Choroid plexus epithelial cell (primary cell): ENCODE measurements at regions not wholly inside any gene's neighbourhood (a gene's known extent, or its start where the extent isn't known, plus 50 kb on each side); places are given as distances from the start of the nearest gene placed in this dataset.

Experiments
- DNase-seq: peaks from one replicate; pipeline ENCODE4 v3.0.0-alpha.2; 2010; ENCODE audit warnings: low read depth
- H3K4me3 ChIP-seq: 2 replicates; pipeline ENCODE4 v1.5.1; 2011; ENCODE audit warnings: low read depth, mild to moderate bottlenecking, control low read depth, low read length, moderate library complexity
- TF ChIP-seq, protein P1 (sequence below): conservative IDR thresholded peaks from 2 replicates; pipeline ENCODE4 v1.5.1; 2011; ENCODE audit warnings: low read depth, mild to moderate bottlenecking, control low read depth, inconsistent platforms, low read length, moderate library complexity

DNA sequence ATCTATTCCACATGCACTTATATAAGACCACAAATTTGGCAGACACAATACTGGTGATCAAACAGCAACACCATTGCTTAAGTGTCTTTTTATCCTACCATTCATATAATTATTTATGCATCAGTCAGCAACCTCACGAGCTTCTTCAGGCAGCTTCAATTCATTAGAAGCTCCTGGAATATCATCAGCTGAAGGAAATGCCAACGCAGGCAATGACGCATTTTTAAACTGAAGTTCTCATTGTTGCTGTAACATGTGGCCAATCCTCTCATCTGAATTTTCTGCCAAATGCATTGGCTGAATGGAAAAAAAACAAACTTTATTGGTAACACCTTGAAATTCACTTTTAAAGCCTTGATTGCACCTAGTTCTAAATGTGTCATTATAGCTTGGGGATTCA, 376.4 kb upstream of the RGMB start:
- TF ChIP-seq, protein P1, sequence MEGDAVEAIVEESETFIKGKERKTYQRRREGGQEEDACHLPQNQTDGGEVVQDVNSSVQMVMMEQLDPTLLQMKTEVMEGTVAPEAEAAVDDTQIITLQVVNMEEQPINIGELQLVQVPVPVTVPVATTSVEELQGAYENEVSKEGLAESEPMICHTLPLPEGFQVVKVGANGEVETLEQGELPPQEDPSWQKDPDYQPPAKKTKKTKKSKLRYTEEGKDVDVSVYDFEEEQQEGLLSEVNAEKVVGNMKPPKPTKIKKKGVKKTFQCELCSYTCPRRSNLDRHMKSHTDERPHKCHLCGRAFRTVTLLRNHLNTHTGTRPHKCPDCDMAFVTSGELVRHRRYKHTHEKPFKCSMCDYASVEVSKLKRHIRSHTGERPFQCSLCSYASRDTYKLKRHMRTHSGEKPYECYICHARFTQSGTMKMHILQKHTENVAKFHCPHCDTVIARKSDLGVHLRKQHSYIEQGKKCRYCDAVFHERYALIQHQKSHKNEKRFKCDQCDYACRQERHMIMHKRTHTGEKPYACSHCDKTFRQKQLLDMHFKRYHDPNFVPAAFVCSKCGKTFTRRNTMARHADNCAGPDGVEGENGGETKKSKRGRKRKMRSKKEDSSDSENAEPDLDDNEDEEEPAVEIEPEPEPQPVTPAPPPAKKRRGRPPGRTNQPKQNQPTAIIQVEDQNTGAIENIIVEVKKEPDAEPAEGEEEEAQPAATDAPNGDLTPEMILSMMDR, result no peak
- no peak overlapping the region for H3K4me3 ChIP-seq
- DNase-seq, result peak; percentile 39

DNA sequence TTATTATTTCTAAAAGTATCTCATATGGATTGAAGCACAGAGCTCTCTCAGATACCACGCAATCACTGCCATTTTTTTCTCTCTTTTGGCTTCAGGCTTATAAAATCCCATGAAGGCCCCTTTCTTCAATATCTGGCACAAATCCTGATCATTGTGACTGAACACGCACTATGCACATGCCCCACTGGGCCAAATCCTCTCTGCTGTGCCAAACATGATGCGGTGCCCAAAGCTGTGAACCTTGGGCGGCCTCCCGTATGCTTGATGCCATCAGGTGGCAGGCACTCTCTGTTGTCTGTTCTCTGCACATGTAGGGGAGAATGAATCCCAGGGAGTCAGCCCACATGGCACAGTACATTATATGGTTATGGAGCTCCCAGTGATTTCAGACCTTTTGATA, 375.0 kb upstream of the RGMB start:
- no peak overlapping the region for H3K4me3 ChIP-seq
- no peak for DNase-seq
- TF ChIP-seq, protein P1, result no peak

GRCh38 chr5:98401656-98402055, 371.8 kb upstream of the RGMB start:
- TF ChIP-seq, protein P1, result no peak
- no peak for DNase-seq
- H3K4me3 ChIP-seq, result no peak overlapping the region

- no peak overlapping the region for H3K4me3 ChIP-seq
- DNase-seq, result no peak
- TF ChIP-seq, protein P1, result no peak
Observed at GRCh38 chr5:98402130-98402529, 371.3 kb upstream of the RGMB start.

- DNase-seq, result no peak
- TF ChIP-seq, protein P1, result no peak
- H3K4me3 ChIP-seq, result no peak overlapping the region
Observed at GRCh38 chr5:98403131-98403530, 370.3 kb upstream of the RGMB start.

- TF ChIP-seq, protein P1, result no peak
- H3K4me3 ChIP-seq, result no peak overlapping the region
- DNase-seq, result peak; percentile 87
Observed at GRCh38 chr5:98414938-98415337, 358.5 kb upstream of the RGMB start.

DNA sequence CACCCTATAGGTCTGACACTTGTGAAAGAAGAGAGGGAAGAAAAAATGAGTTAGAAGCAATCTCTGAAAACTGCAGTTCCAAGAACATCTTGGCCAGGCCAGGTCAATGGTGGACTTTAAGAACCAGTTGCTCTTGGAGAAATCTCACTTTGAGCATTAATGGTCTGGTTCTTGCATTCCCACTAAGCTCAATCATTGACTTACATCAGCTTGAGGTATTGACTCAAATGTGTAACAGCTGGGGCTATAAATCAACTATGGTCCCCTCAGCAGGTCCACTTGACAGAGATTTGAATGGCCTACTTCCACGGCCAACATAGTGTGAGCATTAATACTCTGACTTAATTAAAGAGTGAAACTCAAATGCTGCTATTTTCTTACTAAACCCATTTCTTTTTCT, 357.8 kb upstream of the RGMB start:
- DNase-seq, result no peak
- H3K4me3 ChIP-seq, result no peak overlapping the region
- TF ChIP-seq, protein P1, result no peak
